Tibial artery (tissue), 4 donors: ENCODE measurements at regions not wholly inside any gene's neighbourhood (a gene's known extent, or its start where the extent isn't known, plus 50 kb on each side); places are given as distances from the start of the nearest gene placed in this dataset.

ENCODE experiments used
- DNase-seq, 2 donors: peaks; one replicate each; pipeline ENCODE4 v3.0.0-alpha.2; 2019
- H3K27ac ChIP-seq, 2 donors: fragments of 200-600 bp; sonication (generic) in 1 of 2; 1 replicate in 1 of 2; 2 replicates in 1 of 2; pipeline ENCODE4 v1.5.1; 2018 to 2019; ENCODE audit warnings: mild to moderate bottlenecking in 1 of 2
- H3K27me3 ChIP-seq, 2 donors: fragments of 200-600 bp; sonication (generic) in 1 of 2; one replicate each; pipeline versions ENCODE4 v1.5.1 to v1.6.0; 2016 to 2019
- H3K36me3 ChIP-seq, 3 donors: fragments of 200-600 bp; sonication (generic) in 2 of 3; one replicate each; pipeline ENCODE4 v1.5.1; 2016 to 2019; ENCODE audit warnings: mild to moderate bottlenecking in 2 of 3
- H3K4me1 ChIP-seq, 4 donors: fragments of 200-600 bp; sonication (generic) in 2 of 4; 1 replicate in 3 of 4; 2 replicates in 1 of 4; pipeline ENCODE4 v1.5.1; 2016 to 2019
- H3K4me3 ChIP-seq, 2 donors: fragments of 200-600 bp; sonication (generic) in 1 of 2; 1 replicate in 1 of 2; 2 replicates in 1 of 2; pipeline ENCODE4 v1.5.1; 2018 to 2019; ENCODE audit warnings: mild to moderate bottlenecking in 2 of 2
- H3K9me3 ChIP-seq, 3 donors: fragments of 200-600 bp; sonication (generic) in 1 of 3; one replicate each; pipeline ENCODE4 v1.5.1; 2016 to 2019
- intact Hi-C: fragments of 100-400 bp; cut with DNase I; formaldehyde crosslinking; loops from one replicate; pipeline ENCODE4 v1.15.0; 2023; ENCODE audit warnings: low total_unique reads
- TF ChIP-seq, protein P1 (sequence below), 2 experiments: fragments of 200-600 bp in 1 of 2; fragments of 450-650 bp in 1 of 2; IDR thresholded peaks; one replicate each; pipeline ENCODE4 v1.5.1; 2017 to 2019; ENCODE audit warnings: antibody characterized with exemption in 2 of 2, mild to moderate bottlenecking in 1 of 2, moderate library complexity in 1 of 2

DNA sequence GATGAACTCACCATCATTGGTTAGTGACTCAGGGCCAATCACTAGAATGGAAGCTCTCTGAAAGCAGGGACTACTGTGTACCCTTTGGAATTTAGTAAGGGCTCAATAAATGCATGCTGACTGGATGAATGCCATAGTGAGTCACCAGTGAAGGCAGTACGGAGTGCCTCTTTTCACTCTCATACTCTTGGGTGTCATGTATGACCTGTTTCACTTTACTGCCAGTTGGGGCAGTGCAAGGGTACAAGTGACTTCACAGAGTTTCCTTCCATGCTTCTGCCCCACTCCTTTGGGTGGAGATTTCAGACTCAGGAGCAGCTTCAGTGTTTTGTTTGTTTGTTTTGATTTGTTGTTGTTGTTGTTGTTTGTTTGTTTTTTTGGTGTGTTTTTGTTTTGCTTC, 57.7 kb downstream of the SOX3 start:
- Histone ChIP-seq H3K27ac (no peak overlapping the region), H3K36me3 (no peaks in the 10 kb centered on the region), H3K9me3 (no peaks in the 10 kb centered on the region), H3K4me1 (no peaks in the 10 kb centered on the region), H3K27me3 (no peaks in the 10 kb centered on the region), H3K4me3 (no peak overlapping the region)
- DNase-seq: no peak
- intact Hi-C loops: no loop called here
- TF ChIP-seq, protein P1, sequence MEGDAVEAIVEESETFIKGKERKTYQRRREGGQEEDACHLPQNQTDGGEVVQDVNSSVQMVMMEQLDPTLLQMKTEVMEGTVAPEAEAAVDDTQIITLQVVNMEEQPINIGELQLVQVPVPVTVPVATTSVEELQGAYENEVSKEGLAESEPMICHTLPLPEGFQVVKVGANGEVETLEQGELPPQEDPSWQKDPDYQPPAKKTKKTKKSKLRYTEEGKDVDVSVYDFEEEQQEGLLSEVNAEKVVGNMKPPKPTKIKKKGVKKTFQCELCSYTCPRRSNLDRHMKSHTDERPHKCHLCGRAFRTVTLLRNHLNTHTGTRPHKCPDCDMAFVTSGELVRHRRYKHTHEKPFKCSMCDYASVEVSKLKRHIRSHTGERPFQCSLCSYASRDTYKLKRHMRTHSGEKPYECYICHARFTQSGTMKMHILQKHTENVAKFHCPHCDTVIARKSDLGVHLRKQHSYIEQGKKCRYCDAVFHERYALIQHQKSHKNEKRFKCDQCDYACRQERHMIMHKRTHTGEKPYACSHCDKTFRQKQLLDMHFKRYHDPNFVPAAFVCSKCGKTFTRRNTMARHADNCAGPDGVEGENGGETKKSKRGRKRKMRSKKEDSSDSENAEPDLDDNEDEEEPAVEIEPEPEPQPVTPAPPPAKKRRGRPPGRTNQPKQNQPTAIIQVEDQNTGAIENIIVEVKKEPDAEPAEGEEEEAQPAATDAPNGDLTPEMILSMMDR (IDR thresholded peaks at IDR 0.05): no peak

DNA sequence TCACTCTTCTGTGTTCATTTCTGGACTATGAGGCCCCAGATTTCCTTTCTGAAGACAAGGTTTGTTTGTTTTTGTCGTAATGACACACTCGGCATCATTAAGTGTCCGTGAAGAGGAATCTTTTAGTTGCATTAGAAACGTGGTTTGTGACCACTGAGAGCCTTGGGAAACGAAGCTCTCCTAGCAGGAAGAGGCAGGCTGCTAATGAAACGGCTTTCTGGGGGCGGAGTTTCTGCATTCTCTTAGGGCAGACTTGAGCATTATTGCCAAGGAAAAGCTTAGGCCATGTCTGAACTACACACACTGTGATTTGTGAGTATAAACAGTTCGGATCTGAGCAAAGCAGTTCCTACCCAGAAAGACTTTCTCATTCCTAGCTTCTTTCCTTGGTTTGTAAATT, 64.0 kb downstream of the SOX3 start:
- no peak overlapping the region for H3K4me3 ChIP-seq
- no peaks in the 10 kb centered on the region for H3K9me3 ChIP-seq
- H3K4me1 ChIP-seq: peaks cover 0 to 10% (median 0%) of the 10 kb centered on the region in 4 donors
- H3K27ac ChIP-seq: no peak overlapping the region
- peaks cover 0 to 8% of the 10 kb centered on the region in 2 donors for H3K27me3 ChIP-seq
- DNase-seq: no peak
- TF ChIP-seq, protein P1 (IDR thresholded peaks at IDR 0.05): no peak
- no peaks in the 10 kb centered on the region for H3K36me3 ChIP-seq
- intact Hi-C loops: no loop called here

DNA sequence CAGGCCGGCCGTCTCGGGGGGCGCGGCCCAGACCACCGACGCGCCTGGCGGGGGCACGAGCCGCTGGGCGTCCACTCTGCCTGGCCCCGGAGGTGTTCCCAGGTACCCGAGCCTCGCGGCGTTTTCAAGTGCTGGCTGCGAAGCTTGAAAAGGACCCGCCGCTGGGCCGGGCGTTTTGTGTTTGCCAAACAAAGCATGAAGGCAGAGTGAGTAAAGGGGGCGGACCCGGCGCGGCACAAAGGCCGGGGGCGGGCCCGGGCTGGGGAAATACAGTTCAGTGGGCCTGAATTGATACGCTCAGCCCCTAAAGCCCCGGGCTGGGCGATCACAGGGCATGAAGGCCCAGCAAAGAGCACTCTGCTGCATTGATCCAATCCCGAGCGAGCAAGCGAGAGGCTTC, 65.4 kb downstream of the SOX3 start:
- DNase-seq: no peak
- TF ChIP-seq, protein P1 (IDR thresholded peaks at IDR 0.05): no peak
- no peak overlapping the region for H3K27ac ChIP-seq
- H3K9me3 ChIP-seq: no peaks in the 10 kb centered on the region
- peaks cover 0 to 10% (median 0%) of the 10 kb centered on the region in 4 donors for H3K4me1 ChIP-seq
- intact Hi-C loops: no loop called here
- no peaks in the 10 kb centered on the region for H3K36me3 ChIP-seq
- peak overlapping the region in 1 of 2 donors; percentile 18 for H3K4me3 ChIP-seq
- H3K27me3 ChIP-seq: peaks cover 0 to 8% of the 10 kb centered on the region in 2 donors

DNA sequence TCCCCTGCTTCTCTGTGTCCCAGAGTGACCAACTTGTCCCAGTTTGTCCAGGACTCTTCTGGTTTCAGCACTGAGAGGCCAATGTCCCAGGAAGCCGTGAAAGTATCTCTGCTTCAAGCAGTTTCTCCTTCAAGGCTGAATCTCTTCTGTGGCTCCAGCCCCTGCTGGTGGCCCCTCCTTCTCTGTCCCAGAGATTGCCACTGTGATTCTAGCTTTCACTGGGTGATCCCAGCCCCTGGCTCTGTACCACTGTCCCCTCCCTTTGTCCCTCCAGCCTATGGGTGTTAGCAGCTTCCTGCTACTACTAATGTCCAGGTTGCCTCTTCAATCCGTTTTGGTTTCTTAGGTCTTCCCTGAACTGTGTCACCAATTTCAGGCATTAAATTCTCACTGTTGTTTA, 70.5 kb downstream of the SOX3 start:
- Histone ChIP-seq H3K27me3 (peaks cover 0 to 2% of the 10 kb centered on the region in 2 donors), H3K9me3 (no peaks in the 10 kb centered on the region), H3K4me1 (peaks cover 0 to 28% (median 10%) of the 10 kb centered on the region in 4 donors), H3K27ac (no peak overlapping the region), H3K36me3 (no peaks in the 10 kb centered on the region), H3K4me3 (no peak overlapping the region)
- intact Hi-C loops: no loop called here
- TF ChIP-seq, protein P1 (IDR thresholded peaks at IDR 0.05): no peak
- no peak for DNase-seq

DNA sequence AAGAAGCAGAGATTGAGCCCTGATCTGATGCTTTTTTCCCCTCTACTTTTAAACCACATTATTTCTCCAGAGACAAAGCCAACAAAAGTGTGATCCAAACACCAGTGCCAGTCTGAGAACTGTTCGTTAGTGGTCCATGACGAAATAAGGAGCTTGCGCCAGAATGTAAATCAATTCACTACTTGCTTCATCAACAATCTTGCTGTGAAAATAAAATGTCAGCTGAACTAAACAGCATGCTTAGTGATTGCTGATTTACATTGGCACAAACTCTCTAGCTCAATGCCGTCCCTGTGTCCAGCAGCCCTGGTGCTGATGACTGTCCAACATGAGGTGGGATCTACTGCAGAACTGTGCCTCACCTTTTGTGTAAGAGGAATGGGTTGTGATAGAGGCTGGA, 71.3 kb downstream of the SOX3 start:
- TF ChIP-seq, protein P1 (IDR thresholded peaks at IDR 0.05): no peak
- peaks cover 0 to 28% (median 8%) of the 10 kb centered on the region in 4 donors for H3K4me1 ChIP-seq
- H3K27me3 ChIP-seq: no peaks in the 10 kb centered on the region
- H3K27ac ChIP-seq: no peak overlapping the region
- intact Hi-C loops: no loop called here
- H3K9me3 ChIP-seq: no peaks in the 10 kb centered on the region
- DNase-seq: no peak
- H3K4me3 ChIP-seq: no peak overlapping the region
- no peaks in the 10 kb centered on the region for H3K36me3 ChIP-seq
